WERI-Rb-1 (cell line): ENCODE measurements at regions not wholly inside any gene's neighbourhood (a gene's known extent, or its start where the extent isn't known, plus 50 kb on each side); places are given as distances from the start of the nearest gene placed in this dataset.

Source experiments
- DNase-seq: peaks from one replicate; pipeline ENCODE4 v3.0.0-alpha.2; 2020
- H3K27ac ChIP-seq: fragments of 250-450 bp; sonication (Bioruptor Pico); 2 replicates; pipeline ENCODE4 v1.5.1; 2020; ENCODE audit warnings: mild to moderate bottlenecking, moderate library complexity
- H3K27me3 ChIP-seq: fragments of 250-450 bp; sonication (Bioruptor Pico); 2 replicates; pipeline ENCODE4 v1.5.1; 2021; ENCODE audit warnings: mild to moderate bottlenecking, low read depth, moderate library complexity; ENCODE audit not compliant: insufficient read depth, severe bottlenecking
- H3K36me3 ChIP-seq: fragments of 250-450 bp; sonication (Bioruptor Pico); 2 replicates; pipeline ENCODE4 v1.5.1; 2020; ENCODE audit warnings: mild to moderate bottlenecking, moderate library complexity
- H3K4me3 ChIP-seq: 2 replicates; pipeline ENCODE4 v1.5.1; 2011; ENCODE audit warnings: low read depth, mild to moderate bottlenecking, control low read depth, low read length
- H3K9me3 ChIP-seq: fragments of 250-450 bp; sonication (Bioruptor Pico); 2 replicates; pipeline ENCODE4 v1.5.1; 2021; ENCODE audit warnings: mild to moderate bottlenecking, moderate library complexity; ENCODE audit not compliant: severe bottlenecking
- TF ChIP-seq, protein P1 (sequence below): IDR thresholded peaks from 2 replicates; pipeline ENCODE4 v1.5.1; 2011; ENCODE audit warnings: low read depth, mild to moderate bottlenecking, control low read depth, inconsistent platforms, low read length

- DNase-seq: no peak
- TF ChIP-seq, protein P1, sequence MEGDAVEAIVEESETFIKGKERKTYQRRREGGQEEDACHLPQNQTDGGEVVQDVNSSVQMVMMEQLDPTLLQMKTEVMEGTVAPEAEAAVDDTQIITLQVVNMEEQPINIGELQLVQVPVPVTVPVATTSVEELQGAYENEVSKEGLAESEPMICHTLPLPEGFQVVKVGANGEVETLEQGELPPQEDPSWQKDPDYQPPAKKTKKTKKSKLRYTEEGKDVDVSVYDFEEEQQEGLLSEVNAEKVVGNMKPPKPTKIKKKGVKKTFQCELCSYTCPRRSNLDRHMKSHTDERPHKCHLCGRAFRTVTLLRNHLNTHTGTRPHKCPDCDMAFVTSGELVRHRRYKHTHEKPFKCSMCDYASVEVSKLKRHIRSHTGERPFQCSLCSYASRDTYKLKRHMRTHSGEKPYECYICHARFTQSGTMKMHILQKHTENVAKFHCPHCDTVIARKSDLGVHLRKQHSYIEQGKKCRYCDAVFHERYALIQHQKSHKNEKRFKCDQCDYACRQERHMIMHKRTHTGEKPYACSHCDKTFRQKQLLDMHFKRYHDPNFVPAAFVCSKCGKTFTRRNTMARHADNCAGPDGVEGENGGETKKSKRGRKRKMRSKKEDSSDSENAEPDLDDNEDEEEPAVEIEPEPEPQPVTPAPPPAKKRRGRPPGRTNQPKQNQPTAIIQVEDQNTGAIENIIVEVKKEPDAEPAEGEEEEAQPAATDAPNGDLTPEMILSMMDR: 0 out of 2 replicates have a peak, but pooled peaks have one; percentile 8
Observed at GRCh38 chr9:88722753-88723152, 187.8 kb downstream of the NXNL2 start.

DNA sequence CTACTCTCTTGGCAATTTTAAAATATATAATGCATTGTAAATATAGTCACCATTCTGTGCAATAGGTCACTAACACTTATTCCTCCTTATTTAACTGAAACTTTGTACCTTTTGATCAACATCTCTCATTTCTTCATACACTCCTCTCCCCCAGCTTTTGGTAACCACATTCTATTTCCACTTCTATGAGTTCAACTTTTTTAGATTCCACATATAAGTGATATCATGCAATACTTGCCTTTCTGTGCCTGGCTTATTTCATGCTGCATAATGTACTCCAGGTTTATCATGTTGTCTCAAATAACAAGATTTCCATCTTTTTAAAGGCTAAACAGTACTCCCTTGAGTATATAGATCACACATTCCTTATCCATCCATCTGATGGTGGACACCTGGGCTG is 188.8 kb downstream of the NXNL2 start:
- Histone ChIP-seq H3K27me3 (no peaks in the 10 kb centered on the region), H3K36me3 (no peaks in the 10 kb centered on the region), H3K9me3 (no peaks in the 10 kb centered on the region), H3K4me3 (no peak overlapping the region), H3K27ac (no peak overlapping the region)
- no peak for DNase-seq
- TF ChIP-seq, protein P1: no peak

More at GRCh38 chr9:88722753-88723152, 187.8 kb downstream of the NXNL2 start:
- no peaks in the 10 kb centered on the region for H3K36me3 ChIP-seq
- H3K27me3 ChIP-seq: no peaks in the 10 kb centered on the region
- no peak overlapping the region for H3K4me3 ChIP-seq
- no peaks in the 10 kb centered on the region for H3K9me3 ChIP-seq
- no peak overlapping the region for H3K27ac ChIP-seq

DNA sequence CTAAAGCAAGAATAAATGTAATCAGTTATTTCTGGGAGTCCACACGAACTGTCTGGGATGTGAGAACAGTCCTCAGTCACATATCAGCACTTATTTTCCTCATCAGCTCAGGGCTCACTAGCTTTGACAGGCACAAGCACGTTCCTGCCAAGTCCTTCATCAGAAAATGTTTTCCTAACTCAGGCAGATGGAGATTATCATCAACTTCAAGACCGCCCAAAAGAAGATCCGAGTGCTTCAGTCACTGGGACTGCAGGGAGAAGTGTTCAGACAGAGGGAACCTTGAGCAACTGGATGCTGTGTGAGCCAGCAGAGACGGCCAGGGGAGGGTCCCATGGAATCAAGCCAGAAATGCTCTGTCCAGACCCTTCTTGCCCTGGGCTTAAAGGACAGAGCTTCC is 189.4 kb downstream of the NXNL2 start:
- Histone ChIP-seq H3K9me3 (no peaks in the 10 kb centered on the region), H3K27me3 (no peaks in the 10 kb centered on the region), H3K4me3 (no peak overlapping the region), H3K27ac (no peak overlapping the region), H3K36me3 (no peaks in the 10 kb centered on the region)
- DNase-seq: no peak
- TF ChIP-seq, protein P1: no peak

DNA sequence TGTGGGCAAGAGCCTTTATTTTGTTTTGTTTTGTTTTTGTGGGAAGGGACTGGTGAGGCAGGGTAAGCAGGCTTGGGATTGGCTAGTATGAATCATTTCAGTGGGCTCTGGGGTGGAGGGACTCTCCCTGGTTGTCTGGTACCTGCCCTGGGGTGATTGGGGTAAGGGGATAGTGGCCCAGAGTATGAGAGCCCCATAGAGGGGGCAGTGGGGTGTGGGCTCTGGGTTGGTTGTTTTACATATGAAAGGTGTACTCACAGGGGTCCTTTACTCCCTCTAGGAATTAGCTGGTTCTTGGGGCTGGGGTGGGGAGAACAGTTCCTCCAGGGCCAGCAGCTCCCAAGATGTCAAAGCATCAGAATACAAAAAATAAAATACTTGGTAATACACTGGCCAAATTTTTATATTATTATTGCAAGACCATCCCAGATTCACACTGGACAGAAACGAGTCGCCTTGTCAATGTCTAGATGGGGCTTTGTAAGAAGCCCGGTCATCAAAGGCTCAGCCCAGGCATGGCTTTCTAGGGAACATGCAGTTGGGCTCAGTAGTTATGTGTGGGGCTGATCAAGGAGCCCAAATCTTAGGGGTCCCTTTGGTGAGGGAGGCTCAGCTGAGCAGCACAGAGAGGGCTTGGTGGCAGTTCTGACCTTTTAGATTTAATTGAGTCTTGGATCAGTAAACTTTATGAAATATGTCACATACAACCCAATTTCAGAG is 190.5 kb downstream of the NXNL2 start:
- TF ChIP-seq, protein P1: no peak

DNA sequence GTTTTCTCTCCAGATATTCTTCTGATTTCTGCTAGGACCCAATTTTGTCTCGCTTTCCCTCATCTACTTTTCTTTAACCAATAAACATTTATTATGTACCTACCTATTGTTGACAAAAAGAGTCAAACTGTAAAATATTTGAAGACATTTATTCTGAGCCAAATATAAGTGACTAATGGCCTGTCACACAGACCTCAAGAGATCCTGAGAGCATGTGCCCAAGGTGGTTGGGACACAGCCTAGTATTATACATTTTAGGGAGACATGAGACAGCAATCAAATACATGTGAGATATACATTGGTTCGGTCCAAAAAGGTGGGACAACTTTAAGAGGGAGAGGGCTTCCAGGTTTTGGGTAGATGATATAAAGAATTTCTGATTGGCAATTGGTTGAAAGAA is 191.8 kb downstream of the NXNL2 start:
- no peaks in the 10 kb centered on the region for H3K27me3 ChIP-seq
- TF ChIP-seq, protein P1: no peak
- no peak for DNase-seq
- H3K9me3 ChIP-seq: no peaks in the 10 kb centered on the region
- H3K36me3 ChIP-seq: no peaks in the 10 kb centered on the region
- H3K4me3 ChIP-seq: no peak overlapping the region
- H3K27ac ChIP-seq: no peak overlapping the region

More for the DNA sequence above, 190.5 kb downstream of the NXNL2 start:
- no peak for DNase-seq
- Histone ChIP-seq H3K9me3 (no peaks in the 10 kb centered on the region), H3K27ac (no peak overlapping the region), H3K4me3 (no peak overlapping the region), H3K36me3 (no peaks in the 10 kb centered on the region), H3K27me3 (no peaks in the 10 kb centered on the region)

DNA sequence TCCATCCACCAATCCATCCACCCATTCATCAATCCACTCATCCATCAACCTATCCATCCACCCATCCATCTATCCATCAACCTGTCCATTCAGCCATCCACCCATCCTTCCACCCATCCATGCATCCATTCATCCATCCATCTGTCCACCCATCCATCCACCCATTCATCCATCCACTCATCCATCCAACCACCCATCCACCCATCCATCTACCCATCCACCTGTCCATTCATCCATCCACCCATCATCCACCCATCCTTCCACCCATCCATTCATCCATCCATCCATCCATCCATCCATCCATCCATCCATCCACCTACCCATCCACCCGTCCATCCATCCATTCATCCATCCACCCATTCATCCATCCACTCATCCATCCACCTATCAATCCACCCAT is 195.8 kb downstream of the NXNL2 start:
- no peak overlapping the region for H3K4me3 ChIP-seq
- no peak for DNase-seq

More for the DNA sequence above, 195.8 kb downstream of the NXNL2 start:
- TF ChIP-seq, protein P1: no peak
- no peaks in the 10 kb centered on the region for H3K36me3 ChIP-seq
- H3K27me3 ChIP-seq: no peaks in the 10 kb centered on the region
- no peaks in the 10 kb centered on the region for H3K9me3 ChIP-seq
- no peak overlapping the region for H3K27ac ChIP-seq
